ENCODE measurements at regions not wholly inside any gene's neighbourhood (a gene's known extent, or its start where the extent isn't known, plus 50 kb on each side); places are given as distances from the start of the nearest gene placed in this dataset. TPM values are rescaled to one million over a fixed set of nuclear protein-coding genes. Genes with fewer than 3 reads are reported as not detected.

GRCh38 chr16:79264237-79265109 lies 336.1 kb downstream of the MAF start:
- H3K27ac ChIP-seq: no peak overlapping the region
- TF ChIP-seq POLR2A (IDR thresholded peaks at IDR 0.05): no peak
- no peak for TF ChIP-seq CTCF (IDR thresholded peaks at IDR 0.05)
- 72 to 77% methylated on average over 6 of the region's 6 CpGs for WGBS, 2 donors
- H3K4me1 ChIP-seq: no peaks in the 10 kb centered on the region
- H3K9me3 ChIP-seq: no peaks in the 10 kb centered on the region
- ATAC-seq: no peak
- H3K4me3 ChIP-seq: no peak overlapping the region
- no peaks in the 10 kb centered on the region for H3K36me3 ChIP-seq (replicated peaks in 1 of 2; ENCODE audit: insufficient read depth in 1 of 2, low read depth in 2 of 2)
- intact Hi-C loops (cut with DNase I): no loop called here
- DNase-seq: peak in 1 of 4 donors; percentile 28
- no peaks in the 10 kb centered on the region for H3K27me3 ChIP-seq

GRCh38 chr16:79263425-79263824 lies 337.1 kb downstream of the MAF start:
- TF ChIP-seq POLR2A (IDR thresholded peaks at IDR 0.05) (no peak), CTCF (IDR thresholded peaks at IDR 0.05) (no peak)
- DNase-seq (no peak), ATAC-seq (no peak)
- WGBS, 2 donors: 78% methylated on average over 3 of the region's 3 CpGs
- H3K27me3 ChIP-seq: no peaks in the 10 kb centered on the region
- no peaks in the 10 kb centered on the region for H3K4me1 ChIP-seq
- H3K36me3 ChIP-seq (replicated peaks in 1 of 2; ENCODE audit: insufficient read depth in 1 of 2, low read depth in 2 of 2): no peaks in the 10 kb centered on the region
- no peaks in the 10 kb centered on the region for H3K9me3 ChIP-seq
- no peak overlapping the region for H3K27ac ChIP-seq
- no peak overlapping the region for H3K4me3 ChIP-seq
- intact Hi-C loops (cut with DNase I): no loop called here

Small RNAs in the stretch of these regions (small RNA-seq; reads per million reads assigned to genes)
- not detected for gene RNA5SP431

Measured in body of pancreas (tissue), 4 donors.